ENCODE measurements at regions not wholly inside any gene's neighbourhood (a gene's known extent, or its start where the extent isn't known, plus 50 kb on each side); places are given as distances from the start of the nearest gene placed in this dataset.

GRCh38 chr2:64196963-64197362, 52.7 kb upstream of the PELI1 start:
- no peak for DNase-seq (ENCODE audit: low read depth)

DNA sequence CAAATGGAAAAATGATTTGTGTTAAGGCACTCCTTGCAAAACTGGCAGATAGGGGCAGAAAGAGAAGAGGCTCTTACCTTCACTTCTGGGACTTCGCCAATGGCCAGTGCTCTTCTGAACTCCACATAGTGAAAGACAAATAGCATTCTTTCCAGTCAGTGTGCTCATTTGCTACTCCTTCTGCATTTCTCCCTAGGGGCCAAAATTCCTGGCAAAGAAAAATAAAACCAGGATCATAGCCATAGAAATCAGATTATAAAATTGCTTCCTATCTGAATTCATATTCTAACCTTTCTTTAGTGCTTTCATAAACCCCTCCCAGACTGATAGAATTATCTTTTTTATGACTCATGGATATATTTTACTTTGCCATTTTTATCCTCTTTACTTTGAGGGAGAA, 56.9 kb upstream of the PELI1 start:
- DNase-seq (ENCODE audit: low read depth): no peak

GRCh38 chr2:64202206-64202845, 58.1 kb upstream of the PELI1 start:
- DNase-seq (ENCODE audit: low read depth): no peak

DNA sequence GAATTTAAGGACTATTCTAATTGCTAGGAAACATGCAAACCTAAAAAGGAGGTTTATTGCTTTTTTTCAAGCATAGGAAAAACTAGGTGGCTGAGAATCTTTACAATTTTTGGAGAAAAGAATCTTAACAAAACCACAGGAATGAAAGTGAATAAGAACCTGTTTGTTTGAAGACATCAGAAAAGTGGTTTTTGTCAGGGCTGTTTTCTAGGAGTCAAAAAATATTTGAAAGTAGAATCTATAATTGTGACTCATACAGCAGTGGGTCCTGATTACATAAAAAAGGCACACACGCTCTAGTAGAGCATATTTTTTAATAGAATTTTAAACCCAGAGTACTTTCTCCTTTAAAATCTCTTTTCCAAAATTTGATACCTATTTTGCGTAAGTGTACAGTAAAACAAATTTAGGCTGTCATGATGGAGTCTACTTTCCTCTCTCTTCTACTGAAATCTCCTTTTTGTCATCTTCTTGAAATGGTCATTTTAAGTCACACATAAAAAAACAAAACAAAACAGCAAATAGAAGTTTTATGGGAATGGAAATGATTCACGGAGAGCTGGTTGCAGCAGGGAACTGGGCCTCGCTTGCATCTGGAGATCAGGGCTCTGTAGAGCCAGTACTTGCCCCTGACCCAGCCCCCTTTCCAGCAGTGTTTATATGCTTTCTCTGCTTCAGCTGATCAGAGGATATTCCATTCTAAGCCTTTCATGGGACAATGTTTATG, 59.1 kb upstream of the PELI1 start:
- no peak for DNase-seq (ENCODE audit: low read depth)

DNA sequence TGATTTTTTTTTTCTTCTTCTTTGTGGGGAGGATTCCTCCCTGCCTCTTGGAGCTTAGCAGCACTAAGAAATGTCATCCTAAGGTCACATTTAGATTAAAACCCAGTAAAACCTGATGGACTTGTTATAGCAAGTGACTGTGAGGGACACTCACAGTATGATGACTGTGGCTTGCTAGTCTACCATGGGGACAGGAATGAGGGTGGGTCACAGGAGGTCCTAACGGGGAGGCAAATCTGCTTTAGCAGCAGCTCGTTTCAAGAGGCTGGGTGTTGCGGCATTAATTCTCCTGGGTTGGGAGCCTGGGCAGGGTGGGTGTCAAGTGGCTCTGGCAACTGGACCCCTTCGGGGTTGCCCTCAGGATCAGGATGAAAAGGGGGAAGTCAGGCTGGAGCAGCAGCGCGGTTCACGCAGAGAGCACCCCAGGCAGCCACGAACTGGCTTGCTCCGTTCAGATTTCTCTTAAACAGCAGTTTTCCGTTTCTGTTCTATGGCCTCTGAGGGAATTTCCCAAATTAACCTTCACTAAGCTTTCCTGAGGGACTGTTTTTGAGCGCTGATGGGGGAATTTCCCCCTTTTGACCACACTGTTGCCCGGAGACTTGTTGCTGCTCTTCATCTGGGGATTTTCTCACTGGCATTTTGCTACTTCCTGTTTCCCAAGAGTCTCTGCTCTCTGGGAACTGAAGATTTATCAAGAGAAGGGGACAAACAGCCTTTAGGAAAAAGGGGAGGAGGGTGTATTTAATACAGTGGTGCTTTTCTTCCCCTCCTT, 59.8 kb upstream of the PELI1 start:
- no peak for DNase-seq (ENCODE audit: low read depth)

DNA sequence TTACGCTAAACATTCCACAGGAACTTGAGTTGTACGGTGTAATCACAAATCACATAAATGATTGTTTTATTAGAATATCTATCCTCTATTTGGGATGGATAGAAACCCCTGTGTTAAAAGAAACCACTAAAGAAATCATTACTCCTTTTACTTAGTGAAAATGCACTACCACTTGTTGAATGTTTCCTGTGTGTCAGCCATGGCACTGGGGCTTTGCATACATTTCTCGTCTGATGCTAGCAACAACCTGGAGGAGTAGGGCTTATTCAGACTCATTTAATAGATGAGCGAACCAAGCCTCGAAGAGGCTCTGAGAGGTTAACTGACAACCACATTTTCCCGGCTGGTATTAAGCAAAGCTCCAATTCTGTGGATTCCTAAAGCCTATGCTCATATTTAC, 60.5 kb upstream of the PELI1 start:
- no peak for DNase-seq (ENCODE audit: low read depth)

DNA sequence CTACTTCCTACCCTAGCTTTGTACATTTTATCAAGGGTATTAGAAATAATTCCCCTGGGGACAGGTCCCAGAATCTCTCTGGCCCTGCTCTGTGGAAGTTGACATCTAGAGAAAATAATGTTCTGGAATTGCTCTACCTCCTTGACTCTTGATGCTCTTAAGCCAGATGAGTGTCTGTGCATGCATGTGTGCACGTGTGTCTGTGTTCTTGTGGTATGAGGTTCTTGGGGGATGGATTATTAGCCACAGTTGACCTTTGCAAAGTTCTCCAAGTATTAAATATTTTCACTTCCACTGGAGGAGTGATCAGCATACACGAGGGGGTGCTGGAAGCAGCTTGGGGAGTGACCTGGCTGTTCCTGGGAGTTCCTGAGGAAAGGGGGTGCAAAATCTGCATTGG, 61.2 kb upstream of the PELI1 start:
- no peak for DNase-seq (ENCODE audit: low read depth)

GRCh38 chr2:64207573-64207972, 63.4 kb upstream of the PELI1 start:
- no peak for DNase-seq (ENCODE audit: low read depth)

DNA sequence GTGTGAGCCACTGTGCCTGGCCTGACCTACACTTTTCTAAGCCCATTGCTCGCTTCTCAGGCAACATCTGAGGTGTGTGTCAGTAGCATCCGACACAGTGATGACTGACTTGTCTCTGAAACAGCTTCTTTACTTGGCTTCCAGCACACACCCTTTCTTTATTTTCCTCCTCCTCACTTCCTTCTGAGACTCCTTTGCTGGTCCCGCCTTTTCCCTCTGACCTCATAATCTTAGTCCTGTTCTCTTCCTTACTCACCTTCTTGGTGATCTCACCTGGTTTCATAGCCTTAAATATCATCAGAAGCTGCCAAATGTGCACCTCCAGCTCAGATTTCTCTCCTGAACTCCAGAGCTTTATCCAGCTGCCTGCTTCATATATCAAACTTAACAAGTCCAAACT, 66.6 kb upstream of the PELI1 start:
- DNase-seq (ENCODE audit: low read depth): no peak

DNA sequence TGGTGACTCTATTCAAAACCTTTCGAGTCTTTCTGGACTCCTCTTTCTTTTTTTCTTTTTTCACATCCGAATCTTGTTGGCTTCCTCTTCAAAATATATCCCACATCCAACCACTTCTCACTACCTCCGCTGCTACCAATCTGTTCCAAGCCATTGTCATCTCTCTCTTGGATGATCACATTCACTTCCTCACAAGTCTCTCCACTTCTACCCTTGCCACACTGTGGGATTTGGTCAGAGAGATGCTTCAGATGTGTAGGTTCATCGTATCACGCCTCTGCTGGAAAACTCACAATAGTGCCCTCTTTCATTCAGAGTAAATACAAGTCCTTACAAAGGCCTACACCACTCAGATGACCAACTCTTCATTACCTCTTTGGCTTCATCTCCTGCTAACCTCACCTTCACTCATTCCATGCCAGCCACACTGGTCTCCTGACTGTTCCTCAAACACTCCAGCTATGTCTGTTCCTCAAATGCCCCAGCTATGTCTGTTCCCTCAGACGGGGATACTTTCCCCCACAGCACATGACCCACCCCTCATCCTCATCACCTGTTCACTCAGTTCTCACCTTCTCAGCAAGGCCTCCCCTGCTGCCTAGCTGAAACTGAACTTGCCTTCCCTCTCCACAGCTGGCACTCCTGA, 67.2 kb upstream of the PELI1 start:
- no peak for DNase-seq (ENCODE audit: low read depth)

GRCh38 chr2:64212346-64212745, 68.1 kb upstream of the PELI1 start:
- no peak for DNase-seq (ENCODE audit: low read depth)

GRCh38 chr2:64212801-64213321, 68.6 kb upstream of the PELI1 start:
- DNase-seq (ENCODE audit: low read depth): no peak

GRCh38 chr2:64213532-64214275, 69.5 kb upstream of the PELI1 start:
- no peak for DNase-seq (ENCODE audit: low read depth)

DNA sequence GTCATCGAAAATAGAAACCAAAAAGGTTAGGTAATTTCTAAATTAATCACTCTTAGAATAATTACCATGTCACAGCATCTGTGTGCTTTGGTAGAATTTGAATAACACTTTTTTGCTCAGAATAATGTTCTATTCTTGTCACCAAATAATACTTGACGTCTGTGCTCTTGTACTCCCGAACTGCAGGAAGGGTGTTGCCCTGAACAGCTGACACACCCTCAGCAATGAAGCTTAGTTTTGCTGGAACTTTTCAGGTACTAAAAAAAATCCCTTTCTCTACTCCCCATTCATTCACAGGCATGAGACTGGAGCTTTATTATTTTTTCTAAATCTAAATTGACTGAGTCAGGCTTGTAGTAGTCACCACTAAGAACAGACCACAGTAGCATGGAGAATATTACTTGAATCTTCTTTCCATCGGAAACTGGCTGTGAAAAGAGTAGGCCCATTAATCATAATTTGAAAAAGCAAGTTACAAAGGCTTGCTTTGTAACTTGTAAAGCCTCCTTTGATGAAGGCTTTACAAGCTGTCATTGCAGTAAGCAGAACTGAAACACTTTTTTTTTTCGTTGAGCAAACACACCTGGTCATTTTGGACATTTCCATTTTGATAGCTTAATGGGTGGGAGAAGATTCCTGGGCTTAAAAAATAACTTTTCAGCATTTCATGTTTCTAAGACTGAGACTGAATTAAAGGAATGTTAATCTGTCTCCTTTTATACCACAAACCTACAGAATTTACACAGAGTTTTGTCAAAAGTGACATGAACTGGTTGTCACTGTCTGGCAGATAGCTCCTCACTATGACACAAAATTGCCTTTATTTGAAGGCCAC, 70.3 kb upstream of the PELI1 start:
- no peak for DNase-seq (ENCODE audit: low read depth)

GRCh38 chr2:64217198-64217869, 73.1 kb upstream of the PELI1 start:
- no peak for DNase-seq (ENCODE audit: low read depth)

DNA sequence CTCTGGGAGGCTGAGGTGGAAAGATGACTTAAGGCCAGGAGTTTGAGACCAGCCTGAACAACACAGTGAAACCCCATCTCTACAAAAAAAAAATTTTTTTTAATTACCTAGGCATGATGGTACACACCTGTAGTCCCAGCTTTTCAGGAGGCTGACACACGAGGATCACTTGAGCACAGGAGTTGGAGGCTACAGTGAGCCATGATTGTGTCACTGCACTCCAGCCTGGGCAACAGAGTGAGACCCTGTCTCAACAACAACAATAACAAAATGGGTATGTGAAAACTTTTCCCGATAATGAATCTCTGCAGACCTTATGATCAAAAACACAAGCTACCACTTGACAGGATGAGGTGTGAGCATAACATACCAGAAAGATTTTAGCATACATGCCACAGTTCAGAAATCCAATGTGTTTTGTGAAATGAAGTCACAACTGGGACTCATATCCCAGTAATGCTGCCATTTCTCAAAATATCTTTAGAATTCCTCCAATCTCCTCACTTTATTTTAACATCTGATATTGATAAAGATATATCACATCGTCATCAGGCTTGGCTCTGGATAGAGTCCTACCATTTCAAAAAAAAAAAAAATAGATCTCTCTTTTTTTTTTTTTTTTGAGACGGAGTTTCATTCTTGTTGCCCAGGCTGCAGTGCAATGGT, 74.0 kb upstream of the PELI1 start:
- DNase-seq (ENCODE audit: low read depth): no peak

DNA sequence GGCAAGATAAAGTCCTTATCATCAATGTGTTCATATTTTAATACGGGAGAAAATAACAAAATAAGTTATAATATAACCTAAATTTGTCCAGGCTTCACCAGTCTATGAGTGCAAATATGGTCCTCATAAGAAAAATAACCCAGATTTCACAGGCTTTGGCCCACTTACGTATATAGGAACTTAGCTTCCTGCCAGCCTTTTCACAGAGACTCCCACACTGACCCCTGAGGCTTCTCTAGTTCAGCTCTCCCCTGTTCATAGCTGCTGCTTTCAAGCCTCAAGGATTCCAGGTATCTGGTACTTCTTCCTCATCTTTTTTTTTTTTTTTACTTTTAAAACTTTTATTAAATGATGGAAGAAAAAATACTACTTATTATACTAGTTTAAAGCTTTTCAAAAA, 74.9 kb upstream of the PELI1 start:
- DNase-seq (ENCODE audit: low read depth): no peak

- no peak for DNase-seq (ENCODE audit: low read depth)
Observed at GRCh38 chr2:64220265-64220664, 76.0 kb upstream of the PELI1 start.

- no peak for DNase-seq (ENCODE audit: low read depth)
Observed at GRCh38 chr2:64220894-64221617, 76.8 kb upstream of the PELI1 start.
